HEK293T (cell line): ENCODE measurements at regions not wholly inside any gene's neighbourhood (a gene's known extent, or its start where the extent isn't known, plus 50 kb on each side); places are given as distances from the start of the nearest gene placed in this dataset.
"Not testable (repeated sequence)": the region's sequence is repeated elsewhere in the genome, so short reads cannot be mapped to it uniquely, and the experiment has no call there.

ENCODE experiments used
- CTCF ChIA-PET: fragments of 350-600 bp; formaldehyde crosslinking; extraction: SDS; loops from one replicate; lab custom pipeline; 2021; ENCODE audit warnings: antibody characterized with exemption, inconsistent platforms; lab: Yijun Ruan, JAX
- POLR2A ChIA-PET: fragments of 350-600 bp; formaldehyde crosslinking; extraction: SDS; loops from one replicate; lab custom pipeline; 2020; ENCODE audit warnings: antibody characterized with exemption, inconsistent platforms; lab: Yijun Ruan, JAX
- DNase-seq: peaks from one replicate; pipeline ENCODE4 v3.0.0; 2012; ENCODE audit warnings: mixed read lengths; ENCODE audit errors: extremely low spot score
- ARNT ChIP-seq: fragments of 450-650 bp; IDR thresholded peaks from 2 replicates; pipeline ENCODE4 v1.6.1; 2017; ENCODE audit warnings: mild to moderate bottlenecking
- BHLHE40 ChIP-seq: fragments of 450-650 bp; IDR thresholded peaks from 2 replicates; pipeline ENCODE4 v1.6.1; 2016; ENCODE audit warnings: mild to moderate bottlenecking, moderate library complexity, borderline replicate concordance
- CTBP1 ChIP-seq: fragments of 450-650 bp; IDR thresholded peaks from 2 replicates; pipeline ENCODE4 v1.6.1; 2016; ENCODE audit warnings: borderline replicate concordance
- ELF4 ChIP-seq: fragments of 450-650 bp; IDR thresholded peaks from 2 replicates; pipeline ENCODE4 v1.6.1; 2017; ENCODE audit warnings: antibody characterized with exemption
- FOXA1 ChIP-seq: fragments of 450-650 bp; IDR thresholded peaks from 2 replicates; pipeline ENCODE4 v1.6.1; 2016; ENCODE audit warnings: mild to moderate bottlenecking
- FOXK2 ChIP-seq: fragments of 450-650 bp; IDR thresholded peaks from 2 replicates; pipeline ENCODE4 v1.6.1; 2016; ENCODE audit warnings: mild to moderate bottlenecking
- HDGF ChIP-seq: fragments of 450-650 bp; IDR thresholded peaks from 2 replicates; pipeline ENCODE4 v1.6.1; 2017; ENCODE audit warnings: antibody characterized with exemption, borderline replicate concordance
- L3MBTL2 ChIP-seq: fragments of 450-650 bp; conservative IDR thresholded peaks from 2 replicates; pipeline ENCODE4 v1.6.1; 2016; ENCODE audit warnings: mild to moderate bottlenecking
- LEF1 ChIP-seq: fragments of 450-650 bp; IDR thresholded peaks from 2 replicates; pipeline ENCODE4 v1.6.1; 2017; ENCODE audit warnings: mild to moderate bottlenecking, borderline replicate concordance
- NFRKB ChIP-seq: fragments of 450-650 bp; IDR thresholded peaks from 2 replicates; pipeline ENCODE4 v1.6.1; 2016; ENCODE audit warnings: mild to moderate bottlenecking, moderate library complexity
- SP1 ChIP-seq: fragments of 450-650 bp; IDR thresholded peaks from 2 replicates; pipeline ENCODE4 v1.6.1; 2017
- SUZ12 ChIP-seq: fragments of 450-650 bp; IDR thresholded peaks from 2 replicates; pipeline ENCODE4 v1.6.1; 2016; ENCODE audit warnings: mild to moderate bottlenecking
- TARDBP ChIP-seq: fragments of 450-650 bp; IDR thresholded peaks from 2 replicates; pipeline ENCODE4 v1.6.1; 2016
- ZNF384 ChIP-seq: fragments of 450-650 bp; IDR thresholded peaks from 2 replicates; pipeline ENCODE4 v1.6.1; 2016
- TF ChIP-seq, protein P1 (sequence below): fragments of 450-650 bp; IDR thresholded peaks from 2 replicates; pipeline ENCODE4 v1.6.1; 2016

DNA sequence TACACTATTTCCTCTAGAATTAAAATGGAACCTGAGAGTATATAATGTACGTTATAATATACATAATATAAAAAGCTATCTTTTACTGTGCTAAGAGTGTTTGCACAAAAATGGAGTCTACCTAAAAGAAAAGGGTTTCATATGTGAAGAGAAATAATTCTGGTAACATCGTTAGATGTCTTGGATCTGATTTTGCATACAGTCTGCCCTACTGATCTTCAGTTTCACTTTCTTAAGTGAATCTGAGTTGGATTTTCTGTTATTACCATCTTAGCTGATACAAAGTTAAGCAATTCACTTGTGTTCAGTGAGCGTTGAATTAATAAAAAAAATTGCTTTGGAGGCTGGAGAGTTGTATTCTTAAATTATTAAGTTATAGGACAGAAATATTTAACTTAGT, 502.1 kb upstream of the TMEFF2 start:
- POLR2A ChIA-PET: no interaction called here
- CTCF ChIA-PET: no interaction called here
- DNase-seq: no peak
- TF ChIP-seq FOXA1 (no peak), CTBP1 (no peak), HDGF (no peak), BHLHE40 (no peak), L3MBTL2 (no peak)

DNA sequence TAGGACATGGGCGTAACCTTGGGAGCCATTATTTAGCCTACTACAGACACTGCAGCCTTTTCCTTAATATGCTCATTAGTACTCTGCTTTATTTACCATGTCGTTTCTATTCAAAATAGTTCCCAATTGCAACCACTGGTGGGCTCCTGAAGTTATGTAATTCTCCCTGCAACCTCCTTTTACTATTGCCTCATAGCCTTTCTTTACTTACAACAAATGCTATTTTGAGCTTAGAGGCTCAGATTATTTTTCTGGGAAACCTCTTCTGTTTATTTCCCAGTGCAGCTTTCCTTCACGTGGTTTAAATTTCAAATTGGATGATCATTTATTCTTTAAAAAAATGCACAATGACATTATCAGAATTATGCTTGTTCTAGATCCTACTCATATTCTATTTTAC, 492.3 kb upstream of the TMEFF2 start:
- ChIA-PET POLR2A (no interaction called here), CTCF (no interaction called here)
- DNase-seq: no peak
- TF ChIP-seq TARDBP (no peak), LEF1 (no peak), SP1 (no peak), ZNF384 (no peak), CTBP1 (no peak), NFRKB (no peak), FOXK2 (no peak), HDGF (no peak), FOXA1 (no peak), ARNT (no peak)

DNA sequence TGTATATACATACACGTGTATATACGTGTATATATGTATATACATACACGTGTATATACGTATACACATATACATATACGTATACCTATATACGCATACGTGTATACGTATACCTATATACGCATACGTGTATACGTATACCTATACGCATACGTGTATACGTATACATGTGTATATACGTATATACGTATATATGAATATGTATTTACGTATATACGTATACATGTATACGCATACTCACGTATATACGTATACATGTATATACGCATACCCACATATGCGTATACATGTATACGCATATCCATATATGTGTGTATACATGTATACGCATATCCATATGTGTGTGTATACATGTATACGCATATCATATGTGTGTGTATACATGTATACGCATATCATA, 487.8 kb upstream of the TMEFF2 start:
- POLR2A ChIA-PET, CTCF ChIA-PET: not testable (repeated sequence)

DNA sequence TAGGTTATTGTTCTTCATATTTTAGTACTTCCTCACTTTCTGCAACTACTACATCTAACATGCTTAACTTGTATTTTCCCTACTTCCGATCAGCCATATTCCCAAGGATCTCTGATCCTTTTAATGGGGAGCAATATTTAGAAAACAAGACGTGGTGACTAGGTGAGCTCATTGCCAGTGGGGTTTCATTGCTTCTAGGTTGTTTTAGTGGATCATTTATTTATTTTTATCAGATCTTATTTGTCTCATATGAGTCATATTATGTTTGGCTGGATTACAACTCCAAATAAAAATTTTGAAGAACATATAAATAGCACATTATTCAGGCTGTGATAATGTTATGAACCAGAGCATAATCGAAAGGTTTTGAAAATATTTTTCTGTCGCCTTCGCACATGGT, 480.9 kb upstream of the TMEFF2 start:
- ChIA-PET POLR2A (no interaction called here), CTCF (no interaction called here)
- no peak for TF ChIP-seq SP1
- DNase-seq: no peak

More for the DNA sequence above, 487.8 kb upstream of the TMEFF2 start:
- DNase-seq: not testable (repeated sequence)

DNA sequence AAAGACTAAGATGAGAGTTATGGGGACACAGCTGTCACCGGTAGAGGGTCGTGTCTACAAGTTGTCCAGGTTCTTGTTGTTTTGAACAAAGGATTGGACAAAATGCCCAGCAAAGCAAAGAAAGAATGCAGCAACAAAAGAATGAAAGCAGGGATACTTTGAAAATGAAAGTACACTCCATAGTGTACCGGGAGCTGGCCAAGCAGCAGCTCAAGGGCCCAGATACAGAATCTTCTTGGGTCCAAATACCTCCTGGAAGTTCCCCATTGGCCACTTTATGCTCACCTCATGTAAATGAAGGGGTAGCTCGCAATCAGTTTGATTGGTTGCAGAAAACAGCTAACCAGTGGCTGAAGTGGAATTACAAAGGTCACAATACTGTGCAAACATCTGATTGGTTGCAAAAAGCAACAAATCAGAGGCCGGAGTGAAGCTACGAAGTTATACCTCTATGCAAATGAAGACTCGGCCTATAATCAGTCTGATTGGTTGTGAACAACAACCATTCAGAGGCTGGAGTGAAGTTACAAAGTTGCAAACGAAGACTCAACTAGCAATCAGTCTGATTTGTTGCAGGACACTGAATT, 474.9 kb upstream of the TMEFF2 start:
- TF ChIP-seq SUZ12 (no peak), ELF4 (no peak), SP1 (no peak), TARDBP (no peak), FOXK2 (no peak), BHLHE40 (no peak), NFRKB (no peak), HDGF (no peak), LEF1 (no peak), ARNT (no peak), L3MBTL2 (no peak)
- TF ChIP-seq, protein P1, sequence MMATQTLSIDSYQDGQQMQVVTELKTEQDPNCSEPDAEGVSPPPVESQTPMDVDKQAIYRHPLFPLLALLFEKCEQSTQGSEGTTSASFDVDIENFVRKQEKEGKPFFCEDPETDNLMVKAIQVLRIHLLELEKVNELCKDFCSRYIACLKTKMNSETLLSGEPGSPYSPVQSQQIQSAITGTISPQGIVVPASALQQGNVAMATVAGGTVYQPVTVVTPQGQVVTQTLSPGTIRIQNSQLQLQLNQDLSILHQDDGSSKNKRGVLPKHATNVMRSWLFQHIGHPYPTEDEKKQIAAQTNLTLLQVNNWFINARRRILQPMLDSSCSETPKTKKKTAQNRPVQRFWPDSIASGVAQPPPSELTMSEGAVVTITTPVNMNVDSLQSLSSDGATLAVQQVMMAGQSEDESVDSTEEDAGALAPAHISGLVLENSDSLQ: no peak
- ChIA-PET POLR2A (no interaction called here), CTCF (no interaction called here)
- DNase-seq: no peak

DNA sequence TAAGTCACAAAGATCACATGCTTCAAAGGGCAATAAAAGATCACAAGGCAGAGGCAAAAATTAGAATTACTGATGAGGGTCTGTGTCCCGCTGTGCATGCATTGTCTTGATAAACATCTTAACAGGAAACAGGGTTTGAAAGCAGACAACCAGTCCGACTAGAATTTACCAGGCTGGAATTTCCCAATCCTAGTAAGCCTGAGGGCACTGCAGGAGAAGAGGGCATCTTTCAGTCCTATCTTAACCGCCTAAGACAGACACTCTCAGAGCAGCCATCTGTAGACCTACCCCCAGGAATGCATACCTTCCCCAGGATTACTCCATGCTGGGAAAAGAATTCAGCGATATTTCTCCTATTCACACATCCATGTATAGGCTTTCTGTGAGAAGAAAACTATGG, 465.8 kb upstream of the TMEFF2 start:
- CTCF ChIA-PET, DNase-seq, POLR2A ChIA-PET: not testable (repeated sequence)

DNA sequence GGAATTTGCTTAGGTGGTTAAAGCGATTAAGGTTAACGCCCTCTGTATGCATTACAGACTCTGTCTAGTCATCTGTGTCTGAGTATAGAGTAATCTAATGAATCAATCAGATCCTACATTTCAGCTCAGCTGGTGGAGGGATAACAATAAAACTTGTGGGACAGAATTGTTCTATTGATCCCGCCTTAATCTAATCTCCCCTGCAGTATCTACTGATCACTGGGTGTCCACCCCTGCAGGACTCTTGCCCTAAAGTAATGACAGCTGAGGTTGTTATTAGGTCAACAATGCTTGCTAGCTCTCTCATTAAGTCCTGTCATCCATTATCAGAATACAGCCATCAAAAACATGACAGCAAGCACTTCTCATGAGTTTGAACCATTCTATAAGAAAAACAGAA, 462.6 kb upstream of the TMEFF2 start:
- TF ChIP-seq HDGF (no peak), SP1 (no peak), NFRKB (no peak), BHLHE40 (no peak), ZNF384 (no peak), LEF1 (no peak), FOXA1 (no peak), CTBP1 (no peak), SUZ12 (no peak), ELF4 (no peak)
- TF ChIP-seq, protein P1: no peak
- CTCF ChIA-PET: interaction anchor here (0.6 to 0.7 kb wide), 2 partner anchors 182 to 235 kb away, joined by 3 read pairs; no protein-coding TSS in a partner anchor
- POLR2A ChIA-PET: no interaction called here
- DNase-seq: no peak

DNA sequence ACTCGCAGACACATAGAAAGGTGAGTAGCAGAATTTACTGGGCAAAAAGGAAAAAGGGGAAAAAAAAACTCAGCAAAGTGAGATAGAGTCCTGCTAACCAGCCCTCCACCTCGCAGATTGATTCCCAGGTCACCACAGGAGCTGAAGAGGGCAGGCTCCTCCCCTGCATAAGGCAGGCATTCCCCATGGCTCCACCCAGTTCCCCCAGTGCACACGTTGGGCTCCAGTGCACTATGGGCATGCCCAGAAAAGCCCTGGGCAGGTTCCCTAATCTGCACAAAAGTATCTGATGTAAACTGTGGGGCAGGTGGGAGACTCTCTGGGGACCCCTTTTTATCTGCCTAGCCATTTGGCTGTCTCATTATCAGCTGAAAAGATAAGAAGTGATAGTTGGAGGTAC, 461.2 kb upstream of the TMEFF2 start:
- no peak for TF ChIP-seq NFRKB
- no peak for TF ChIP-seq FOXK2
- no peak for TF ChIP-seq HDGF
- no peak for TF ChIP-seq L3MBTL2
- TF ChIP-seq SP1: no peak
- TF ChIP-seq, protein P1: no peak
- no peak for TF ChIP-seq BHLHE40
- no peak for TF ChIP-seq ZNF384
- ChIA-PET POLR2A (no interaction called here), CTCF (no interaction called here)
- no peak for DNase-seq
